ENCODE measurements at regions not wholly inside any gene's neighbourhood (a gene's known extent, or its start where the extent isn't known, plus 50 kb on each side); places are given as distances from the start of the nearest gene placed in this dataset.

- no peaks in the 10 kb centered on the region for H3K23me2 ChIP-seq (ENCODE audit: low read depth, low read length)
- H3K9me3 ChIP-seq (ENCODE audit: insufficient read depth in 2 of 2, low read depth in 1 of 2, low read length in 1 of 2), result no peaks in the 10 kb centered on the region
- no peak overlapping the region for H2AK5ac ChIP-seq (ENCODE audit: low read depth, low read length)
- no peaks in the 10 kb centered on the region for H3K36me3 ChIP-seq (ENCODE audit: control insufficient read depth in 2 of 4, insufficient read depth in 4 of 4, low read length in 3 of 4)
- H3K56ac ChIP-seq (replicated peaks; ENCODE audit: insufficient read length, low read depth, low read length), result no peak overlapping the region
- H3K4me3 ChIP-seq (ENCODE audit: extremely low read depth in 1 of 4, insufficient read depth in 2 of 4, low read depth in 3 of 4, low read length in 4 of 4), result no peak overlapping the region
- H3K79me2 ChIP-seq (ENCODE audit: control insufficient read depth in 1 of 2, insufficient read depth in 2 of 2, low read length in 2 of 2), result no peaks in the 10 kb centered on the region
- H2AFZ ChIP-seq (ENCODE audit: low read length), result 0 out of 2 replicates have a peak overlapping the region, but pooled peaks have one; percentile 51
- H3K23ac ChIP-seq (ENCODE audit: insufficient read length), result no peak overlapping the region
- H3K18ac ChIP-seq (ENCODE audit: extremely low read depth, low read length), result no peak overlapping the region
- no peak overlapping the region for H2BK12ac ChIP-seq (ENCODE audit: low read depth, low read length)
- no peak overlapping the region for H4K5ac ChIP-seq (ENCODE audit: insufficient read length, low read depth, low read length)
- no peak overlapping the region for H4K91ac ChIP-seq (replicated peaks; ENCODE audit: insufficient read length, low read length)
- TF ChIP-seq GABPA (IDR thresholded peaks at IDR 0.05; ENCODE audit: borderline replicate concordance, insufficient read depth, low read length), result no peak
- no peak for TF ChIP-seq SAP30 (IDR thresholded peaks at IDR 0.05; ENCODE audit: insufficient read depth, insufficient replicate concordance, low read length)
- TF ChIP-seq TAF7 (optimal IDR thresholded peaks at IDR 0.05; ENCODE audit: borderline replicate concordance, low read depth, low read length), result no peak
- no peak for TF ChIP-seq CHD2 (IDR thresholded peaks at IDR 0.05; ENCODE audit: low read length)
- no peak for TF ChIP-seq SP2 (IDR thresholded peaks at IDR 0.05; ENCODE audit: low read length)
- no peak for TF ChIP-seq JUND (IDR thresholded peaks at IDR 0.05; ENCODE audit: low read length)
- POLR2A ChIA-PET (ENCODE audit: partially characterized antibody), result no interaction called here
- H2BK20ac ChIP-seq (ENCODE audit: low read length), result no peak overlapping the region
- FAIRE-seq (no peak), DNase-seq (ENCODE audit: low read depth in 1 of 2, low spot score in 2 of 2) (no peak)
- no peak overlapping the region for H3K27ac ChIP-seq (ENCODE audit: low read depth, low read length)
- H3K4me1 ChIP-seq (replicated peaks in 1 of 4; ENCODE audit: control insufficient read depth in 3 of 4, insufficient read depth in 4 of 4, low read length in 3 of 4), result no peaks in the 10 kb centered on the region; a peak in 1 of 7 replicates
- H2BK5ac ChIP-seq (ENCODE audit: low read depth, low read length), result no peak overlapping the region
- H3K4me2 ChIP-seq (ENCODE audit: insufficient read depth in 1 of 2, low read depth in 2 of 2, low read length in 2 of 2), result no peak overlapping the region
- no peak overlapping the region for H3K14ac ChIP-seq (ENCODE audit: insufficient read length)
- H4K20me1 ChIP-seq (replicated peaks in 1 of 2; ENCODE audit: control insufficient read depth in 1 of 2, insufficient read depth in 2 of 2, low read length in 2 of 2), result no peaks in the 10 kb centered on the region
- CTCF ChIA-PET (ENCODE audit: partially characterized antibody), result interaction anchor here (0.6 to 1.4 kb wide), 2 partner anchors 9 to 23 kb away, joined by 3 read pairs; no protein-coding TSS in a partner anchor
- H3K79me1 ChIP-seq (ENCODE audit: low read depth, low read length), result no peaks in the 10 kb centered on the region
- H2BK15ac ChIP-seq (ENCODE audit: low read length), result no peak overlapping the region
- WGBS, 2 experiments (ENCODE audit: extremely low coverage in 1 of 2, insufficient coverage in 1 of 2, insufficient read length in 1 of 2, insufficient replicate concordance in 2 of 2, low coverage in 1 of 2, low lambda C conversion rate in 2 of 2, missing lambda C conversion rate in 1 of 2), result 85% methylated on average over 7 of the region's 7 CpGs; no CpG with 5 or more reads in 1 of the 2 experiments
- H2BK120ac ChIP-seq (replicated peaks; ENCODE audit: low read depth, low read length), result no peak overlapping the region
- peaks cover 0 to 1% (median 0%) of the 10 kb centered on the region in 4 experiments; a peak in 1 of 7 replicates for H3K27me3 ChIP-seq (replicated peaks in 1 of 4; ENCODE audit: control insufficient read depth in 3 of 4, extremely low read depth in 1 of 4, insufficient read depth in 3 of 4, low read length in 3 of 4)
- H3K9ac ChIP-seq (replicated peaks in 1 of 4; ENCODE audit: extremely low read depth in 1 of 4, low read depth in 3 of 4, low read length in 3 of 4), result no peak overlapping the region
- no peak overlapping the region for H4K8ac ChIP-seq (ENCODE audit: extremely low read depth, insufficient read depth, low read length)
- H3K4ac ChIP-seq (replicated peaks; ENCODE audit: insufficient read length, low read depth, low read length), result no peak overlapping the region
These were observed 1328.6 kb upstream of the SLC39A10 start for GRCh38 chr2:194328456-194328855.
